SK-N-SH (cell line): ENCODE measurements at regions not wholly inside any gene's neighbourhood (a gene's known extent, or its start where the extent isn't known, plus 50 kb on each side); places are given as distances from the start of the nearest gene placed in this dataset.

Experiments used
- CTCF ChIA-PET: fragments of 300-600, 350-600 bp; formaldehyde crosslinking; extraction: SDS; loops from one replicate; lab custom pipeline; 2021; lab: Yijun Ruan, JAX
- POLR2A ChIA-PET: fragments of 350-600 bp; sonication (Branson Sonifier 250); formaldehyde crosslinking; extraction: SDS; loops from one replicate; lab custom pipeline; 2020; ENCODE audit warnings: antibody characterized with exemption, inconsistent platforms; lab: Yijun Ruan, JAX
- DNase-seq: peaks from one replicate; pipeline ENCODE4 v3.0.0; 2012
- H2AFZ ChIP-seq: fragments of 200-600 bp; sonication (generic); 2 replicates; pipeline ENCODE4 v1.8.1; 2016; ENCODE audit warnings: antibody characterized with exemption, mild to moderate bottlenecking, low read depth
- H3F3A ChIP-seq: fragments of 200-600 bp; sonication (generic); replicated peaks from 2 replicates; pipeline ENCODE3; 2016; ENCODE audit warnings: antibody characterized with exemption, mild to moderate bottlenecking; ENCODE audit not compliant: insufficient read depth
- H3K27ac ChIP-seq, 2 experiments: fragments of 200-500 bp in 1 of 2; fragments of 200-600 bp in 1 of 2; sonication (Bioruptor generic) in 1 of 2; sonication (generic), shearing (Covaris generic) in 1 of 2; 2 replicates each; pipeline versions ENCODE4 v1.5.1 to v1.6.1; 2014 to 2016; ENCODE audit warnings: low read depth in 2 of 2, inconsistent platforms in 1 of 2, low read length in 1 of 2, mild to moderate bottlenecking in 1 of 2, mixed read lengths in 1 of 2
- H3K27me3 ChIP-seq: fragments of 200-600 bp; sonication (generic), shearing (Covaris generic); 2 replicates; pipeline ENCODE4 v1.6.1; 2016; ENCODE audit warnings: mixed run types; ENCODE audit not compliant: insufficient read depth
- H3K36me3 ChIP-seq, 2 experiments: fragments of 200-500 bp in 1 of 2; fragments of 200-600 bp in 1 of 2; sonication (Bioruptor generic) in 1 of 2; sonication (generic) in 1 of 2; replicated peaks in 1 of 2; 2 replicates each; pipeline versions ENCODE3 to v1.5.1; 2014 to 2016; ENCODE audit warnings: low read length in 1 of 2, mild to moderate bottlenecking in 1 of 2; ENCODE audit not compliant: insufficient read depth in 2 of 2, control insufficient read depth in 1 of 2
- H3K4me1 ChIP-seq, 2 experiments: fragments of 200-500 bp in 1 of 2; fragments of 200-600 bp in 1 of 2; sonication (Bioruptor generic) in 1 of 2; sonication (generic), shearing (Covaris generic) in 1 of 2; 2 replicates each; pipeline versions ENCODE4 v1.5.1 to v1.6.1; 2014 to 2016; ENCODE audit warnings: low read depth in 1 of 2, low read length in 1 of 2, mixed run types in 1 of 2; ENCODE audit not compliant: insufficient read depth in 2 of 2, control insufficient read depth in 1 of 2
- H3K4me2 ChIP-seq: fragments of 200-600 bp; sonication (generic), shearing (Covaris generic); 2 replicates; pipeline ENCODE4 v1.6.1; 2017; ENCODE audit warnings: mixed run types
- H3K4me3 ChIP-seq, 2 experiments: fragments of 200-500 bp in 1 of 2; fragments of 200-600 bp in 1 of 2; sonication (Bioruptor generic) in 1 of 2; sonication (generic), shearing (Covaris generic) in 1 of 2; 2 replicates each; pipeline versions ENCODE4 v1.5.1 to v1.8.1; 2014 to 2016; ENCODE audit warnings: low read depth in 2 of 2, inconsistent platforms in 1 of 2, low read length in 1 of 2, mild to moderate bottlenecking in 1 of 2, mixed read lengths in 1 of 2, moderate library complexity in 1 of 2
- H3K79me2 ChIP-seq: fragments of 200-600 bp; sonication (generic); 2 replicates; pipeline ENCODE4 v1.8.1; 2017; ENCODE audit warnings: mild to moderate bottlenecking; ENCODE audit not compliant: insufficient read depth
- H3K9ac ChIP-seq: fragments of 200-600 bp; sonication (generic); 2 replicates; pipeline ENCODE4 v1.6.1; 2017; ENCODE audit warnings: mixed run types
- H3K9me2 ChIP-seq: fragments of 200-600 bp; sonication (generic); 2 replicates; pipeline ENCODE4 v1.6.1; 2017; ENCODE audit warnings: mixed run types
- H3K9me3 ChIP-seq: fragments of 200-600 bp; sonication (generic); 2 replicates; pipeline ENCODE4 v1.6.1; 2017; ENCODE audit warnings: mixed run types, mild to moderate bottlenecking, moderate library complexity
- H4K20me1 ChIP-seq: fragments of 200-600 bp; sonication (generic); 2 replicates; pipeline ENCODE4 v1.6.1; 2017; ENCODE audit warnings: mild to moderate bottlenecking, mixed run types; ENCODE audit not compliant: insufficient read depth
- CHD2 ChIP-seq: fragments of 150-350 bp; IDR thresholded peaks from 2 replicates; pipeline ENCODE4 v1.6.1; 2018; ENCODE audit warnings: low read length; ENCODE audit not compliant: partially characterized antibody
- ELF1 ChIP-seq: IDR thresholded peaks from 2 replicates; pipeline ENCODE4 v1.4.0; 2012
- FOSL2 ChIP-seq: IDR thresholded peaks from 2 replicates; pipeline ENCODE4 v1.4.0; 2012; ENCODE audit warnings: low read depth, mild to moderate bottlenecking, moderate library complexity, borderline replicate concordance
- GABPA ChIP-seq: IDR thresholded peaks from 2 replicates; pipeline ENCODE4 v1.4.0; 2012; ENCODE audit warnings: low read depth, mild to moderate bottlenecking
- GATA2 ChIP-seq: sonication (generic); formaldehyde crosslinking; IDR thresholded peaks from 2 replicates; pipeline ENCODE4 v1.5.0; 2020; ENCODE audit warnings: mild to moderate bottlenecking, missing genetic modification reagents
- JUND ChIP-seq: IDR thresholded peaks from 2 replicates; pipeline ENCODE4 v1.4.0; 2012
- MEF2A ChIP-seq: IDR thresholded peaks from 2 replicates; pipeline ENCODE4 v1.4.0; 2012; ENCODE audit warnings: low read depth, borderline replicate concordance
- MXI1 ChIP-seq: IDR thresholded peaks from 2 replicates; pipeline ENCODE4 v1.6.1; 2012; ENCODE audit warnings: mild to moderate bottlenecking, low read depth, low read length, improper control_type of control experiment
- RCOR1 ChIP-seq: fragments of 150-350 bp; IDR thresholded peaks from 2 replicates; pipeline ENCODE4 v1.6.1; 2017; ENCODE audit warnings: antibody characterized with exemption, low read length
- RFX5 ChIP-seq: IDR thresholded peaks from 2 replicates; pipeline ENCODE4 v1.6.1; 2012; ENCODE audit warnings: mild to moderate bottlenecking, improper control_type of control experiment, low read length
- RXRA ChIP-seq: IDR thresholded peaks from 2 replicates; pipeline ENCODE4 v1.4.0; 2012; ENCODE audit warnings: low read depth, mild to moderate bottlenecking, borderline replicate concordance
- SIN3A ChIP-seq: IDR thresholded peaks from 2 replicates; pipeline ENCODE4 v1.6.1; 2012; ENCODE audit warnings: low read depth, mild to moderate bottlenecking, low read length, moderate library complexity, borderline replicate concordance
- TEAD4 ChIP-seq: IDR thresholded peaks from 2 replicates; pipeline ENCODE4 v1.4.0; 2012; ENCODE audit warnings: mild to moderate bottlenecking, borderline replicate concordance; ENCODE audit not compliant: insufficient read depth
- YY1 ChIP-seq: IDR thresholded peaks from 2 replicates; pipeline ENCODE4 v1.4.0; 2012; ENCODE audit warnings: low read depth, mild to moderate bottlenecking
- WGBS: methylation state at CpG from one replicate; pipeline ENCODE4 v1.1.6; 2017; ENCODE audit warnings: low lambda C conversion rate; 5-methylcytosine and 5-hydroxymethylcytosine counted together
- TF ChIP-seq, protein P1 (sequence below): fragments of 150-350 bp; IDR thresholded peaks from 2 replicates; pipeline ENCODE4 v1.6.1; 2017; ENCODE audit warnings: antibody characterized with exemption, low read length, low read depth, borderline replicate concordance
- TF ChIP-seq, protein P2 (sequence below): IDR thresholded peaks from 2 replicates; pipeline ENCODE4 v1.6.1; 2012; ENCODE audit warnings: mild to moderate bottlenecking, low read depth, low read length, moderate library complexity
- TF ChIP-seq, protein P3 (sequence below): IDR thresholded peaks from 2 replicates; pipeline ENCODE4 v1.4.0; 2012; ENCODE audit warnings: low read depth, borderline replicate concordance
- TF ChIP-seq, protein P4 (sequence below): IDR thresholded peaks from 2 replicates; pipeline ENCODE4; 2012

DNA sequence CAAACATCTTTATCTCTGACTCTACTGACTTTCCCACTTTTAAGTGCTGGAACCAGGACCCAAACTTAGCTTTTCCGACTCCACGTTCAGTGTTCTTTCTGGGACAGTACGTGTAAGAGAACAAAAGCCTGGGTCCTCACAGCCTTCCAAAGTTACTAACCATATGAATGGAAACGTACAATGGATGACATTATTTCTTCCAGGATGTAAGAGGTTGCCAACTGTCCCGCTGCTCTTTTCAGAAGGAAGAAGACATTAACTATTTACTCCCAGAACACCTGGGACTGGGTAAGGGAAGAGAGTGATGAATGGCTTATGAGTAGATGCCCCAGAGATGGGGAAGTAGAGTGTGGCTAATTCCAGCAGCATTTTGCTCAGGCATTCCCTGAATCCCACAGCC is 114.7 kb downstream of the TRAPPC11 start:
- Histone ChIP-seq H3K4me3 (no peak overlapping the region), H3K36me3 (no peaks in the 10 kb centered on the region), H3K27ac (no peak overlapping the region), H3K4me2 (no peak overlapping the region), H3F3A (no peaks in the 10 kb centered on the region), H3K79me2 (no peaks in the 10 kb centered on the region), H3K9ac (no peak overlapping the region), H3K4me1 (peaks cover 0 to 7% of the 10 kb centered on the region in 2 experiments; a peak in 1 of 4 replicates), H3K9me2 (no peaks in the 10 kb centered on the region), H4K20me1 (no peaks in the 10 kb centered on the region), H3K27me3 (no peaks in the 10 kb centered on the region), H3K9me3 (no peaks in the 10 kb centered on the region), H2AFZ (no peak overlapping the region)
- POLR2A ChIA-PET, result no interaction called here
- 53% methylated on average over 5 of the region's 5 CpGs for WGBS
- CTCF ChIA-PET, result no interaction called here
- no peak for DNase-seq
- TF ChIP-seq RXRA, result no peak
- TF ChIP-seq SIN3A, result no peak
- no peak for TF ChIP-seq ELF1
- no peak for TF ChIP-seq GATA2 (CRISPR knock-in tag)
- TF ChIP-seq, protein P1, sequence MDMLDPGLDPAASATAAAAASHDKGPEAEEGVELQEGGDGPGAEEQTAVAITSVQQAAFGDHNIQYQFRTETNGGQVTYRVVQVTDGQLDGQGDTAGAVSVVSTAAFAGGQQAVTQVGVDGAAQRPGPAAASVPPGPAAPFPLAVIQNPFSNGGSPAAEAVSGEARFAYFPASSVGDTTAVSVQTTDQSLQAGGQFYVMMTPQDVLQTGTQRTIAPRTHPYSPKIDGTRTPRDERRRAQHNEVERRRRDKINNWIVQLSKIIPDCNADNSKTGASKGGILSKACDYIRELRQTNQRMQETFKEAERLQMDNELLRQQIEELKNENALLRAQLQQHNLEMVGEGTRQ, result no peak
- TF ChIP-seq TEAD4, result no peak
- TF ChIP-seq JUND, result no peak
- no peak for TF ChIP-seq RFX5
- no peak for TF ChIP-seq MEF2A
- no peak for TF ChIP-seq RCOR1
- no peak for TF ChIP-seq FOSL2
- TF ChIP-seq, protein P2, sequence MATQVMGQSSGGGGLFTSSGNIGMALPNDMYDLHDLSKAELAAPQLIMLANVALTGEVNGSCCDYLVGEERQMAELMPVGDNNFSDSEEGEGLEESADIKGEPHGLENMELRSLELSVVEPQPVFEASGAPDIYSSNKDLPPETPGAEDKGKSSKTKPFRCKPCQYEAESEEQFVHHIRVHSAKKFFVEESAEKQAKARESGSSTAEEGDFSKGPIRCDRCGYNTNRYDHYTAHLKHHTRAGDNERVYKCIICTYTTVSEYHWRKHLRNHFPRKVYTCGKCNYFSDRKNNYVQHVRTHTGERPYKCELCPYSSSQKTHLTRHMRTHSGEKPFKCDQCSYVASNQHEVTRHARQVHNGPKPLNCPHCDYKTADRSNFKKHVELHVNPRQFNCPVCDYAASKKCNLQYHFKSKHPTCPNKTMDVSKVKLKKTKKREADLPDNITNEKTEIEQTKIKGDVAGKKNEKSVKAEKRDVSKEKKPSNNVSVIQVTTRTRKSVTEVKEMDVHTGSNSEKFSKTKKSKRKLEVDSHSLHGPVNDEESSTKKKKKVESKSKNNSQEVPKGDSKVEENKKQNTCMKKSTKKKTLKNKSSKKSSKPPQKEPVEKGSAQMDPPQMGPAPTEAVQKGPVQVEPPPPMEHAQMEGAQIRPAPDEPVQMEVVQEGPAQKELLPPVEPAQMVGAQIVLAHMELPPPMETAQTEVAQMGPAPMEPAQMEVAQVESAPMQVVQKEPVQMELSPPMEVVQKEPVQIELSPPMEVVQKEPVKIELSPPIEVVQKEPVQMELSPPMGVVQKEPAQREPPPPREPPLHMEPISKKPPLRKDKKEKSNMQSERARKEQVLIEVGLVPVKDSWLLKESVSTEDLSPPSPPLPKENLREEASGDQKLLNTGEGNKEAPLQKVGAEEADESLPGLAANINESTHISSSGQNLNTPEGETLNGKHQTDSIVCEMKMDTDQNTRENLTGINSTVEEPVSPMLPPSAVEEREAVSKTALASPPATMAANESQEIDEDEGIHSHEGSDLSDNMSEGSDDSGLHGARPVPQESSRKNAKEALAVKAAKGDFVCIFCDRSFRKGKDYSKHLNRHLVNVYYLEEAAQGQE, result no peak
- TF ChIP-seq, protein P3, sequence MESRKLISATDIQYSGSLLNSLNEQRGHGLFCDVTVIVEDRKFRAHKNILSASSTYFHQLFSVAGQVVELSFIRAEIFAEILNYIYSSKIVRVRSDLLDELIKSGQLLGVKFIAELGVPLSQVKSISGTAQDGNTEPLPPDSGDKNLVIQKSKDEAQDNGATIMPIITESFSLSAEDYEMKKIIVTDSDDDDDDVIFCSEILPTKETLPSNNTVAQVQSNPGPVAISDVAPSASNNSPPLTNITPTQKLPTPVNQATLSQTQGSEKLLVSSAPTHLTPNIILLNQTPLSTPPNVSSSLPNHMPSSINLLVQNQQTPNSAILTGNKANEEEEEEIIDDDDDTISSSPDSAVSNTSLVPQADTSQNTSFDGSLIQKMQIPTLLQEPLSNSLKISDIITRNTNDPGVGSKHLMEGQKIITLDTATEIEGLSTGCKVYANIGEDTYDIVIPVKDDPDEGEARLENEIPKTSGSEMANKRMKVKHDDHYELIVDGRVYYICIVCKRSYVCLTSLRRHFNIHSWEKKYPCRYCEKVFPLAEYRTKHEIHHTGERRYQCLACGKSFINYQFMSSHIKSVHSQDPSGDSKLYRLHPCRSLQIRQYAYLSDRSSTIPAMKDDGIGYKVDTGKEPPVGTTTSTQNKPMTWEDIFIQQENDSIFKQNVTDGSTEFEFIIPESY, result no peak
- no peak for TF ChIP-seq YY1
- TF ChIP-seq, protein P4, sequence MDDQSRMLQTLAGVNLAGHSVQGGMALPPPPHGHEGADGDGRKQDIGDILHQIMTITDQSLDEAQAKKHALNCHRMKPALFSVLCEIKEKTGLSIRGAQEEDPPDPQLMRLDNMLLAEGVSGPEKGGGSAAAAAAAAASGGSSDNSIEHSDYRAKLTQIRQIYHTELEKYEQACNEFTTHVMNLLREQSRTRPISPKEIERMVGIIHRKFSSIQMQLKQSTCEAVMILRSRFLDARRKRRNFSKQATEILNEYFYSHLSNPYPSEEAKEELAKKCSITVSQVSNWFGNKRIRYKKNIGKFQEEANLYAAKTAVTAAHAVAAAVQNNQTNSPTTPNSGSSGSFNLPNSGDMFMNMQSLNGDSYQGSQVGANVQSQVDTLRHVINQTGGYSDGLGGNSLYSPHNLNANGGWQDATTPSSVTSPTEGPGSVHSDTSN, result no peak
- no peak for TF ChIP-seq GABPA
- TF ChIP-seq MXI1, result no peak
- no peak for TF ChIP-seq CHD2
